Panc1 (cell line): ENCODE measurements at regions not wholly inside any gene's neighbourhood (a gene's known extent, or its start where the extent isn't known, plus 50 kb on each side); places are given as distances from the start of the nearest gene placed in this dataset.

Experiments used
- ATAC-seq: fragments of 200-7000 bp; cut with Tn5 transposase; 2 replicates; pipeline ENCODE4 v1.9.1; 2020; ENCODE audit warnings: mild to moderate bottlenecking, moderate library complexity
- BruUV-seq: library from RNA; stranded (reverse); fragments of 400-500 nt; replicated peaks from 2 replicates; lab custom pipeline; 2021; lab: Mats Ljungman, UMichigan
- CTCF ChIA-PET: fragments of 300-600 bp; sonication (Branson Sonifier 250); formaldehyde crosslinking; loops from one replicate; lab custom pipeline; 2022; ENCODE audit warnings: antibody characterized with exemption; lab: Charles Lee
- POLR2A ChIA-PET: fragments of 300-600 bp; sonication (Branson Sonifier 250); formaldehyde crosslinking; loops from one replicate; lab custom pipeline; 2022; ENCODE audit warnings: antibody characterized with exemption; lab: Charles Lee
- DNase-seq: peaks from one replicate; pipeline ENCODE4 v3.0.0-alpha.2; 2010; ENCODE audit warnings: low read depth, low spot score
- H3K27ac ChIP-seq: 2 replicates; pipeline ENCODE4 v1.5.1; 2011; ENCODE audit warnings: mild to moderate bottlenecking, low read length, inconsistent platforms
- H3K27me3 ChIP-seq: fragments of 200-500 bp; sonication (Bioruptor generic); 2 replicates; pipeline ENCODE4 v1.6.0; 2014; ENCODE audit warnings: low read length, inconsistent platforms; ENCODE audit not compliant: control insufficient read depth, insufficient read depth
- H3K36me3 ChIP-seq: fragments of 200-500 bp; sonication (Bioruptor generic); 2 replicates; pipeline ENCODE4 v1.5.1; 2014; ENCODE audit warnings: inconsistent platforms, mild to moderate bottlenecking, low read length, moderate library complexity; ENCODE audit not compliant: control insufficient read depth, insufficient read depth
- H3K4me1 ChIP-seq: 2 replicates; pipeline ENCODE4 v1.5.1; 2011; ENCODE audit warnings: inconsistent platforms, mild to moderate bottlenecking, low read length, moderate library complexity; ENCODE audit not compliant: control insufficient read depth, insufficient read depth
- H3K4me3 ChIP-seq, 2 experiments: 2 replicates each; pipeline ENCODE4 v1.5.1; 2011 to 2012; ENCODE audit warnings: low read depth in 2 of 2, low read length in 2 of 2, mild to moderate bottlenecking in 2 of 2, inconsistent platforms in 1 of 2, moderate library complexity in 1 of 2
- H3K9me3 ChIP-seq: fragments of 200-500 bp; sonication (Bioruptor generic); 2 replicates; pipeline ENCODE4 v1.5.1; 2014; ENCODE audit warnings: low read depth, mild to moderate bottlenecking, inconsistent platforms, low read length, moderate library complexity; ENCODE audit not compliant: control insufficient read depth, insufficient read depth
- CTCF ChIP-seq: fragments of 450-650 bp; IDR thresholded peaks from 2 replicates; pipeline ENCODE4 v1.5.1; 2017; ENCODE audit warnings: mild to moderate bottlenecking
- POLR2AphosphoS5 ChIP-seq: IDR thresholded peaks from 2 replicates; pipeline ENCODE4 v1.6.1; 2012; ENCODE audit warnings: mild to moderate bottlenecking, low read depth, low read length, moderate library complexity
- SIN3A ChIP-seq: IDR thresholded peaks from 2 replicates; pipeline ENCODE4 v1.6.1; 2012; ENCODE audit warnings: low read depth, mild to moderate bottlenecking, low read length, moderate library complexity, borderline replicate concordance; ENCODE audit not compliant: insufficient read depth
- TCF7L2 ChIP-seq: IDR thresholded peaks from 2 replicates; pipeline ENCODE4 v1.6.1; 2011; ENCODE audit warnings: mild to moderate bottlenecking, low read depth, low read length, inconsistent platforms
- in situ Hi-C: cut with HindIII; loops from 2 replicates; pipeline ENCODE4 v1.10.0; 2016; ENCODE audit warnings: low sequenced_read_pairs, low pct_unique_long_range_greater_than_20kb
- intact Hi-C: fragments of 100-400 bp; cut with micrococcal nuclease; formaldehyde crosslinking; loops from one replicate; pipeline ENCODE4 v1.10.0; 2022; ENCODE audit not compliant: unreplicated experiment
- TF ChIP-seq, protein P1 (sequence below), 2 experiments: IDR thresholded peaks; 2 replicates each; pipeline ENCODE4 v1.6.1; 2011 to 2012; ENCODE audit warnings: low read depth in 2 of 2, control low read depth in 1 of 2, low read length in 1 of 2, mild to moderate bottlenecking in 1 of 2, moderate library complexity in 1 of 2; ENCODE audit not compliant: insufficient read depth in 1 of 2

GRCh38 chr12:39240587-39240986 is 202.3 kb downstream of the KIF21A start:
- intact Hi-C loops (no loop called here), in situ Hi-C loops (no loop called here)
- ChIA-PET CTCF (no interaction called here), POLR2A (no interaction called here)
- BruUV-seq = no TSS peak
- DNase-seq (no peak), ATAC-seq (no peak)
- H3K27ac ChIP-seq = no peak overlapping the region
- TF ChIP-seq CTCF = no peak
- TF ChIP-seq, protein P1, sequence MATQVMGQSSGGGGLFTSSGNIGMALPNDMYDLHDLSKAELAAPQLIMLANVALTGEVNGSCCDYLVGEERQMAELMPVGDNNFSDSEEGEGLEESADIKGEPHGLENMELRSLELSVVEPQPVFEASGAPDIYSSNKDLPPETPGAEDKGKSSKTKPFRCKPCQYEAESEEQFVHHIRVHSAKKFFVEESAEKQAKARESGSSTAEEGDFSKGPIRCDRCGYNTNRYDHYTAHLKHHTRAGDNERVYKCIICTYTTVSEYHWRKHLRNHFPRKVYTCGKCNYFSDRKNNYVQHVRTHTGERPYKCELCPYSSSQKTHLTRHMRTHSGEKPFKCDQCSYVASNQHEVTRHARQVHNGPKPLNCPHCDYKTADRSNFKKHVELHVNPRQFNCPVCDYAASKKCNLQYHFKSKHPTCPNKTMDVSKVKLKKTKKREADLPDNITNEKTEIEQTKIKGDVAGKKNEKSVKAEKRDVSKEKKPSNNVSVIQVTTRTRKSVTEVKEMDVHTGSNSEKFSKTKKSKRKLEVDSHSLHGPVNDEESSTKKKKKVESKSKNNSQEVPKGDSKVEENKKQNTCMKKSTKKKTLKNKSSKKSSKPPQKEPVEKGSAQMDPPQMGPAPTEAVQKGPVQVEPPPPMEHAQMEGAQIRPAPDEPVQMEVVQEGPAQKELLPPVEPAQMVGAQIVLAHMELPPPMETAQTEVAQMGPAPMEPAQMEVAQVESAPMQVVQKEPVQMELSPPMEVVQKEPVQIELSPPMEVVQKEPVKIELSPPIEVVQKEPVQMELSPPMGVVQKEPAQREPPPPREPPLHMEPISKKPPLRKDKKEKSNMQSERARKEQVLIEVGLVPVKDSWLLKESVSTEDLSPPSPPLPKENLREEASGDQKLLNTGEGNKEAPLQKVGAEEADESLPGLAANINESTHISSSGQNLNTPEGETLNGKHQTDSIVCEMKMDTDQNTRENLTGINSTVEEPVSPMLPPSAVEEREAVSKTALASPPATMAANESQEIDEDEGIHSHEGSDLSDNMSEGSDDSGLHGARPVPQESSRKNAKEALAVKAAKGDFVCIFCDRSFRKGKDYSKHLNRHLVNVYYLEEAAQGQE (IDR thresholded peaks at IDR 0.05; ENCODE audit: insufficient read depth in 1 of 2, low read depth in 2 of 2, low read length in 1 of 2) = no peak
- no peak for TF ChIP-seq POLR2AphosphoS5
- TF ChIP-seq SIN3A = no peak
- no peak for TF ChIP-seq TCF7L2
- no peaks in the 10 kb centered on the region for H3K27me3 ChIP-seq
- H3K36me3 ChIP-seq = no peaks in the 10 kb centered on the region; the same call in 1 of the 2 replicates
- H3K4me1 ChIP-seq = no peaks in the 10 kb centered on the region; the same call in 1 of the 2 replicates
- no peak overlapping the region for H3K4me3 ChIP-seq
- H3K9me3 ChIP-seq = no peaks in the 10 kb centered on the region

- no peak for ATAC-seq
- ChIA-PET CTCF (no interaction called here), POLR2A (no interaction called here)
- DNase-seq = no peak
- H3K36me3 ChIP-seq = no peaks in the 10 kb centered on the region; the same call in 1 of the 2 replicates
- no peaks in the 10 kb centered on the region; the same call in 1 of the 2 replicates for H3K4me1 ChIP-seq
- no peaks in the 10 kb centered on the region for H3K27me3 ChIP-seq
- H3K9me3 ChIP-seq = no peaks in the 10 kb centered on the region
- TF ChIP-seq POLR2AphosphoS5 (no peak), SIN3A (no peak), TCF7L2 (no peak), CTCF (no peak)
- TF ChIP-seq, protein P1 (IDR thresholded peaks at IDR 0.05; ENCODE audit: insufficient read depth in 1 of 2, low read depth in 2 of 2, low read length in 1 of 2) = no peak
- no TSS peak for BruUV-seq
- intact Hi-C loops = no loop called here
- H3K27ac ChIP-seq = no peak overlapping the region
- in situ Hi-C loops = no loop called here
- H3K4me3 ChIP-seq = no peak overlapping the region
These were observed 203.1 kb downstream of the KIF21A start for GRCh38 chr12:39239490-39240486.
